ENCODE measurements at regions not wholly inside any gene's neighbourhood (a gene's known extent, or its start where the extent isn't known, plus 50 kb on each side); places are given as distances from the start of the nearest gene placed in this dataset.
A peak's percentile ranks its signal among the peaks of the same experiment; 100 is the strongest.

- Histone ChIP-seq H3K27me3 (ENCODE audit: control insufficient read depth in 1 of 2, insufficient read depth in 2 of 2, low read length in 2 of 2) (no peaks in the 10 kb centered on the region), H3K27ac (ENCODE audit: extremely low read length, insufficient read depth, low read length) (no peak overlapping the region), H3K4me2 (ENCODE audit: low read depth, low read length) (no peak overlapping the region), H4K20me1 (ENCODE audit: insufficient read depth, low read length) (no peaks in the 10 kb centered on the region), H2AFZ (ENCODE audit: low read length) (peak overlapping the region; percentile 24), H3K79me2 (ENCODE audit: insufficient read depth, low read length) (no peaks in the 10 kb centered on the region), H3K4me1 (ENCODE audit: insufficient read depth, low read length) (peaks cover 15% of the 10 kb centered on the region), H3K36me3 (replicated peaks in 1 of 2; ENCODE audit: control insufficient read depth in 1 of 2, insufficient read depth in 2 of 2, low read length in 2 of 2) (no peaks in the 10 kb centered on the region), H3K9me3 (ENCODE audit: low read length) (no peaks in the 10 kb centered on the region), H3K9ac (ENCODE audit: insufficient read depth, low read depth, low read length) (no peak overlapping the region), H3K4me3 (replicated peaks in 1 of 3; ENCODE audit: insufficient read depth in 1 of 3, low read depth in 2 of 3, low read length in 3 of 3) (no peak overlapping the region)
- FAIRE-seq (no peak), DNase-seq (ENCODE audit: low spot score) (peak; percentile 18), ATAC-seq (peak; percentile 26; the same call in 1 of the 3 replicates)
- in situ Hi-C loops (cut with HindIII; ENCODE audit: extremely low pct_ligation_motif_present, low pct_unique_long_range_greater_than_20kb) (loop anchor here (25.0 kb wide), 1 partner anchor 719 kb away; no protein-coding TSS in a partner anchor), intact Hi-C loops (cut with micrococcal nuclease; ENCODE audit: unreplicated experiment) (no loop called here)
- CTCF ChIA-PET (ENCODE audit: low intra/inter-chr PET ratio, low total read pairs): no interaction called here
- TF ChIP-seq SETDB1 (CRISPR knock-in tag; IDR thresholded peaks at IDR 0.05; ENCODE audit: borderline replicate concordance) (no peak), NR2C2 (CRISPR knock-in tag; IDR thresholded peaks at IDR 0.05; ENCODE audit: borderline replicate concordance) (0 out of 2 replicates have a peak, but pooled peaks have one; percentile 17), ELF3 (CRISPR knock-in tag; IDR thresholded peaks at IDR 0.05) (0 out of 2 replicates have a peak, but pooled peaks have one; percentile 3), ZMYM4 (CRISPR knock-in tag; IDR thresholded peaks at IDR 0.05) (peak; percentile 59), STAG1 (CRISPR knock-in tag; IDR thresholded peaks at IDR 0.05) (peak; percentile 5; the same call in 1 of the 2 replicates), HCFC1 (IDR thresholded peaks at IDR 0.05; ENCODE audit: low read depth, low read length) (no peak), ZNF678 (CRISPR knock-in tag; IDR thresholded peaks at IDR 0.05) (no peak), ZNF644 (CRISPR knock-in tag; IDR thresholded peaks at IDR 0.05; ENCODE audit: low read depth) (peak; percentile 79), CTCF (CRISPR knock-in tag; IDR thresholded peaks at IDR 0.05) (peak; percentile 8; the same call in 1 of the 2 replicates), ZNF281 (CRISPR knock-in tag; IDR thresholded peaks at IDR 0.05; ENCODE audit: borderline replicate concordance) (no peak), ZNF564 (CRISPR knock-in tag; IDR thresholded peaks at IDR 0.05) (no peak), HNF4A (CRISPR knock-in tag; IDR thresholded peaks at IDR 0.05) (peak; percentile 22; the same call in 1 of the 2 replicates), HMG20A (CRISPR knock-in tag; IDR thresholded peaks at IDR 0.05; ENCODE audit: borderline replicate concordance) (peak; percentile 36; the same call in 1 of the 2 replicates), GATAD2A (CRISPR knock-in tag; IDR thresholded peaks at IDR 0.05) (0 out of 2 replicates have a peak, but pooled peaks have one; percentile 8), NR2F1 (CRISPR knock-in tag; IDR thresholded peaks at IDR 0.05) (peak; percentile 81 to 88), ZNF33A (CRISPR knock-in tag; IDR thresholded peaks at IDR 0.05; ENCODE audit: borderline replicate concordance) (no peak), NR2F6 (IDR thresholded peaks at IDR 0.05) (peak; percentile 73), NR2F6 (CRISPR knock-in tag; IDR thresholded peaks at IDR 0.05) (peak; percentile 66), ARID3A (IDR thresholded peaks at IDR 0.05; ENCODE audit: low read depth, low read length) (0 out of 2 replicates have a peak, but pooled peaks have one; percentile 17)
- POLR2A ChIA-PET: interaction anchor here (0.6 kb wide), 1 partner anchor 787 kb away, joined by 3 read pairs; no protein-coding TSS in a partner anchor
- no TSS peak for BruUV-seq (replicated peaks)
These were observed 493.6 kb downstream of the NYAP2 start for GRCh38 chr2:225893151-225893550.
